ENCODE measurements at regions not wholly inside any gene's neighbourhood (a gene's known extent, or its start where the extent isn't known, plus 50 kb on each side); places are given as distances from the start of the nearest gene placed in this dataset.
"Not testable (repeated sequence)": the region's sequence is repeated elsewhere in the genome, so short reads cannot be mapped to it uniquely, and the experiment has no call there.

- no peak for DNase-seq (ENCODE audit: low read depth)
Observed at GRCh38 chr5:2102819-2103776, 220.4 kb upstream of the IRX4 start.

GRCh38 chr5:2101685-2102084, 219.0 kb upstream of the IRX4 start:
- DNase-seq (ENCODE audit: low read depth) = no peak

- no peak for DNase-seq (ENCODE audit: low read depth)
Observed at GRCh38 chr5:2096887-2097505, 214.3 kb upstream of the IRX4 start.

GRCh38 chr5:2095011-2095410, 212.3 kb upstream of the IRX4 start:
- no peak for DNase-seq (ENCODE audit: low read depth)

- peak; percentile 16 for DNase-seq (ENCODE audit: low read depth)
Observed at GRCh38 chr5:2094616-2094995, 211.9 kb upstream of the IRX4 start.

- peak; percentile 96 for DNase-seq (ENCODE audit: low read depth)
Observed at GRCh38 chr5:2093859-2094615, 211.3 kb upstream of the IRX4 start.

GRCh38 chr5:2091921-2092320, 209.2 kb upstream of the IRX4 start:
- DNase-seq (ENCODE audit: low read depth) = no peak

- DNase-seq (ENCODE audit: low read depth) = no peak
Observed at GRCh38 chr5:2087980-2088379, 205.3 kb upstream of the IRX4 start.

- DNase-seq (ENCODE audit: low read depth) = no peak
Observed at GRCh38 chr5:2075365-2075764, 192.6 kb upstream of the IRX4 start.

- DNase-seq (ENCODE audit: low read depth) = no peak
Observed at GRCh38 chr5:2071562-2071961, 188.8 kb upstream of the IRX4 start.

- DNase-seq (ENCODE audit: low read depth) = not testable (repeated sequence)
Observed at GRCh38 chr5:2070787-2071186, 188.1 kb upstream of the IRX4 start.

- DNase-seq (ENCODE audit: low read depth) = no peak
Observed at GRCh38 chr5:2068531-2068930, 185.8 kb upstream of the IRX4 start.

GRCh38 chr5:2066373-2066772, 183.6 kb upstream of the IRX4 start:
- no peak for DNase-seq (ENCODE audit: low read depth)

GRCh38 chr5:2063380-2063779, 180.7 kb upstream of the IRX4 start:
- DNase-seq (ENCODE audit: low read depth) = not testable (repeated sequence)

- no peak for DNase-seq (ENCODE audit: low read depth)
Observed at GRCh38 chr5:2052687-2053086, 170.0 kb upstream of the IRX4 start.

- no peak for DNase-seq (ENCODE audit: low read depth)
Observed at GRCh38 chr5:2049876-2050275, 167.2 kb upstream of the IRX4 start.

- DNase-seq (ENCODE audit: low read depth) = no peak
Observed at GRCh38 chr5:2048664-2049063, 165.9 kb upstream of the IRX4 start.

GRCh38 chr5:2047341-2047927, 164.7 kb upstream of the IRX4 start:
- no peak for DNase-seq (ENCODE audit: low read depth)

GRCh38 chr5:2044041-2044440, 161.3 kb upstream of the IRX4 start:
- DNase-seq (ENCODE audit: low read depth) = no peak

- no peak for DNase-seq (ENCODE audit: low read depth)
Observed at GRCh38 chr5:2039180-2039531, 156.4 kb upstream of the IRX4 start.

GRCh38 chr5:2038321-2039179, 155.8 kb upstream of the IRX4 start:
- DNase-seq (ENCODE audit: low read depth) = peak; percentile 18

Measured in fibroblast of gingiva (primary cell).